ENCODE measurements at regions not wholly inside any gene's neighbourhood (a gene's known extent, or its start where the extent isn't known, plus 50 kb on each side); places are given as distances from the start of the nearest gene placed in this dataset.
"Not testable (repeated sequence)": the region's sequence is repeated elsewhere in the genome, so short reads cannot be mapped to it uniquely, and the experiment has no call there.

- no peak overlapping the region for H3K4me3 Mint-ChIP-seq
- H3K4me1 Mint-ChIP-seq: peaks cover 13% of the 10 kb centered on the region
- peaks cover 15% of the 10 kb centered on the region for H3K27me3 Mint-ChIP-seq (ENCODE audit: low read depth, poor library complexity)
- peaks cover 18% of the 10 kb centered on the region for H3K36me3 Mint-ChIP-seq (ENCODE audit: low read depth)
- TF ChIP-seq CTCF (IDR thresholded peaks at IDR 0.05): no peak
- H3K9me3 Mint-ChIP-seq: peaks cover 45% of the 10 kb centered on the region
- DNase-seq: no peak
- no peak overlapping the region for H3K27ac Mint-ChIP-seq
Observed at GRCh38 chr14:71770431-71770830, 161.8 kb upstream of the RGS6 start.

- Mint-ChIP-seq H3K36me3 (ENCODE audit: low read depth) (peaks cover 20% of the 10 kb centered on the region), H3K27me3 (ENCODE audit: low read depth, poor library complexity) (peaks cover 17% of the 10 kb centered on the region), H3K4me1 (peaks cover 13% of the 10 kb centered on the region), H3K9me3 (peaks cover 48% of the 10 kb centered on the region)
- H3K4me3 Mint-ChIP-seq, H3K27ac Mint-ChIP-seq, DNase-seq: not testable (repeated sequence)
Observed at GRCh38 chr14:71771421-71771820, 160.8 kb upstream of the RGS6 start.

GRCh38 chr14:71771996-71772395 is 160.2 kb upstream of the RGS6 start:
- H3K36me3 Mint-ChIP-seq (ENCODE audit: low read depth): peaks cover 20% of the 10 kb centered on the region
- not testable (repeated sequence) for DNase-seq, H3K27ac Mint-ChIP-seq, H3K4me3 Mint-ChIP-seq
- H3K27me3 Mint-ChIP-seq (ENCODE audit: low read depth, poor library complexity): peaks cover 17% of the 10 kb centered on the region
- peaks cover 13% of the 10 kb centered on the region for H3K4me1 Mint-ChIP-seq
- peaks cover 48% of the 10 kb centered on the region for H3K9me3 Mint-ChIP-seq

- peaks cover 17% of the 10 kb centered on the region for H3K27me3 Mint-ChIP-seq (ENCODE audit: low read depth, poor library complexity)
- peaks cover 20% of the 10 kb centered on the region for H3K36me3 Mint-ChIP-seq (ENCODE audit: low read depth)
- DNase-seq: no peak
- H3K4me3 Mint-ChIP-seq: no peak overlapping the region
- H3K4me1 Mint-ChIP-seq: peaks cover 13% of the 10 kb centered on the region
- H3K9me3 Mint-ChIP-seq: peaks cover 51% of the 10 kb centered on the region
- no peak overlapping the region for H3K27ac Mint-ChIP-seq
- no peak for TF ChIP-seq CTCF (IDR thresholded peaks at IDR 0.05)
Observed at GRCh38 chr14:71773898-71774481, 158.2 kb upstream of the RGS6 start.

GRCh38 chr14:71776471-71777360 is 155.5 kb upstream of the RGS6 start:
- H3K36me3 Mint-ChIP-seq (ENCODE audit: low read depth): peaks cover 20% of the 10 kb centered on the region
- DNase-seq: no peak
- no peak overlapping the region for H3K4me3 Mint-ChIP-seq
- no peak overlapping the region for H3K27ac Mint-ChIP-seq
- no peak for TF ChIP-seq CTCF (IDR thresholded peaks at IDR 0.05)
- H3K4me1 Mint-ChIP-seq: peaks cover 12% of the 10 kb centered on the region
- peaks cover 12% of the 10 kb centered on the region for H3K27me3 Mint-ChIP-seq (ENCODE audit: low read depth, poor library complexity)
- H3K9me3 Mint-ChIP-seq: peaks cover 41% of the 10 kb centered on the region

GRCh38 chr14:71780075-71780474 is 152.2 kb upstream of the RGS6 start:
- Mint-ChIP-seq H3K9me3 (peaks cover 20% of the 10 kb centered on the region), H3K4me3 (no peak overlapping the region), H3K27ac (no peak overlapping the region), H3K27me3 (ENCODE audit: low read depth, poor library complexity) (peaks cover 5% of the 10 kb centered on the region), H3K4me1 (peaks cover 4% of the 10 kb centered on the region), H3K36me3 (ENCODE audit: low read depth) (peaks cover 5% of the 10 kb centered on the region)
- DNase-seq: no peak
- TF ChIP-seq CTCF (IDR thresholded peaks at IDR 0.05): no peak
